ENCODE measurements at regions not wholly inside any gene's neighbourhood (a gene's known extent, or its start where the extent isn't known, plus 50 kb on each side); places are given as distances from the start of the nearest gene placed in this dataset.
"Not testable (repeated sequence)": the region's sequence is repeated elsewhere in the genome, so short reads cannot be mapped to it uniquely, and the experiment has no call there.

- ATAC-seq (no peak), DNase-seq (no peak)
- intact Hi-C loops (cut with micrococcal nuclease), result no loop called here
Measured at GRCh38 chr7:121748546-121748945, 124.4 kb upstream of the PTPRZ1 start.

- ATAC-seq (no peak), DNase-seq (no peak)
- intact Hi-C loops (cut with micrococcal nuclease), result no loop called here
Measured at GRCh38 chr7:121745856-121746255, 127.1 kb upstream of the PTPRZ1 start.

GRCh38 chr7:121744877-121745276, 128.1 kb upstream of the PTPRZ1 start:
- ATAC-seq (no peak), DNase-seq (no peak)
- intact Hi-C loops (cut with micrococcal nuclease), result no loop called here

- ATAC-seq, result no peak
- intact Hi-C loops (cut with micrococcal nuclease), result no loop called here
- no peak for DNase-seq
Measured at GRCh38 chr7:121744319-121744718, 128.6 kb upstream of the PTPRZ1 start.

GRCh38 chr7:121741896-121742295, 131.1 kb upstream of the PTPRZ1 start:
- no peak for DNase-seq
- intact Hi-C loops (cut with micrococcal nuclease), result no loop called here
- no peak for ATAC-seq

- intact Hi-C loops (cut with micrococcal nuclease), result no loop called here
- ATAC-seq (no peak), DNase-seq (no peak)
Measured at GRCh38 chr7:121739465-121739864, 133.5 kb upstream of the PTPRZ1 start.

GRCh38 chr7:121730869-121731268, 142.1 kb upstream of the PTPRZ1 start:
- no peak for ATAC-seq
- intact Hi-C loops (cut with micrococcal nuclease), result no loop called here
- no peak for DNase-seq

GRCh38 chr7:121714559-121715303, 158.2 kb upstream of the PTPRZ1 start:
- intact Hi-C loops (cut with micrococcal nuclease), result no loop called here
- ATAC-seq, result no peak
- no peak for DNase-seq

- ATAC-seq; DNase-seq; intact Hi-C loops (cut with micrococcal nuclease): not testable (repeated sequence)
Measured at GRCh38 chr7:121712961-121713360, 160.0 kb upstream of the PTPRZ1 start.

GRCh38 chr7:121697731-121698316, 175.1 kb upstream of the PTPRZ1 start:
- intact Hi-C loops (cut with micrococcal nuclease), result no loop called here
- DNase-seq, result no peak
- ATAC-seq, result no peak

- ATAC-seq (no peak), DNase-seq (no peak)
- intact Hi-C loops (cut with micrococcal nuclease), result no loop called here
Measured at GRCh38 chr7:121696954-121697353, 176.0 kb upstream of the PTPRZ1 start.

- intact Hi-C loops (cut with micrococcal nuclease), result no loop called here
- ATAC-seq, result no peak
- no peak for DNase-seq
Measured at GRCh38 chr7:121689749-121690148, 183.2 kb upstream of the PTPRZ1 start.

GRCh38 chr7:121681700-121682099, 191.3 kb upstream of the PTPRZ1 start:
- DNase-seq, result no peak
- no peak for ATAC-seq
- intact Hi-C loops (cut with micrococcal nuclease), result no loop called here

- no peak for DNase-seq
- intact Hi-C loops (cut with micrococcal nuclease), result no loop called here
- ATAC-seq, result no peak
Measured at GRCh38 chr7:121676168-121676567, 196.8 kb upstream of the PTPRZ1 start.

GRCh38 chr7:121674455-121674854, 198.5 kb upstream of the PTPRZ1 start:
- intact Hi-C loops (cut with micrococcal nuclease); DNase-seq; ATAC-seq: not testable (repeated sequence)

GRCh38 chr7:121669144-121669543, 203.8 kb upstream of the PTPRZ1 start:
- ATAC-seq (no peak), DNase-seq (no peak)
- intact Hi-C loops (cut with micrococcal nuclease), result no loop called here

GRCh38 chr7:121666306-121666705, 206.7 kb upstream of the PTPRZ1 start:
- ATAC-seq (no peak), DNase-seq (no peak)
- intact Hi-C loops (cut with micrococcal nuclease), result no loop called here

- ATAC-seq (no peak), DNase-seq (no peak)
- intact Hi-C loops (cut with micrococcal nuclease), result no loop called here
Measured at GRCh38 chr7:121643320-121643719, 229.6 kb upstream of the PTPRZ1 start.

- no peak for ATAC-seq
- DNase-seq, result no peak
- intact Hi-C loops (cut with micrococcal nuclease), result no loop called here
Measured at GRCh38 chr7:121639705-121640104, 233.3 kb upstream of the PTPRZ1 start.

GRCh38 chr7:121638286-121638685, 234.7 kb upstream of the PTPRZ1 start:
- ATAC-seq (no peak), DNase-seq (no peak)
- intact Hi-C loops (cut with micrococcal nuclease), result no loop called here

- intact Hi-C loops (cut with micrococcal nuclease), result no loop called here
- DNase-seq (no peak), ATAC-seq (no peak)
Measured at GRCh38 chr7:121634356-121634755, 238.2 kb upstream of the FAM3C start.

Data from left ventricle myocardium superior (tissue), 1 donor.